Left lung (tissue), 4 donors: ENCODE measurements at regions not wholly inside any gene's neighbourhood (a gene's known extent, or its start where the extent isn't known, plus 50 kb on each side); places are given as distances from the start of the nearest gene placed in this dataset.

ENCODE experiments used
- ATAC-seq: fragments of 200-7000 bp; cut with Tn5 transposase; one replicate; pipeline ENCODE4 v1.9.1; 2020; ENCODE audit warnings: moderate library complexity
- DNase-seq, 4 donors: peaks; one replicate each; pipeline ENCODE4 v3.0.0-alpha.2; 2013 to 2020
- H3K27ac ChIP-seq, 2 donors: fragments of 200-600 bp; sonication (generic) in 1 of 2; one replicate each; pipeline versions ENCODE4 v1.5.0 to v1.8.0; 2020 to 2021
- H3K27me3 ChIP-seq, 2 donors: fragments of 200-600 bp; sonication (generic) in 1 of 2; one replicate each; pipeline versions ENCODE4 v1.5.0 to v1.8.0; 2020 to 2021
- H3K36me3 ChIP-seq, 2 donors: fragments of 200-600 bp; sonication (generic) in 1 of 2; one replicate each; pipeline versions ENCODE4 v1.5.0 to v1.8.0; 2020 to 2021
- H3K4me1 ChIP-seq, 2 donors: fragments of 200-600 bp; one replicate each; pipeline ENCODE4 v1.8.0; 2021
- H3K4me3 ChIP-seq, 2 donors: fragments of 200-600 bp; sonication (generic) in 1 of 2; one replicate each; pipeline versions ENCODE4 v1.5.0 to v1.8.0; 2020 to 2021; ENCODE audit warnings: mild to moderate bottlenecking in 1 of 2
- H3K9me3 ChIP-seq, 2 donors: fragments of 200-600 bp; sonication (generic) in 1 of 2; one replicate each; pipeline versions ENCODE4 v1.5.0 to v1.8.0; 2020 to 2021
- intact Hi-C, 2 donors: fragments of 100-400 bp; cut with DNase I; formaldehyde crosslinking; loops; one replicate each; pipeline versions ENCODE4 v1.11.2 to v1.14.2; 2022
- TF ChIP-seq, protein P1 (sequence below), 2 donors: fragments of 200-600 bp; sonication (generic) in 1 of 2; IDR thresholded peaks; one replicate each; pipeline versions ENCODE4 v1.5.0 to v1.8.0; 2021; ENCODE audit warnings: antibody characterized with exemption in 2 of 2
- donor health status: DM: no; HTN: yes; CAD: no.
- donor health status: DM: no; HTN: no; CAD: no.

DNA sequence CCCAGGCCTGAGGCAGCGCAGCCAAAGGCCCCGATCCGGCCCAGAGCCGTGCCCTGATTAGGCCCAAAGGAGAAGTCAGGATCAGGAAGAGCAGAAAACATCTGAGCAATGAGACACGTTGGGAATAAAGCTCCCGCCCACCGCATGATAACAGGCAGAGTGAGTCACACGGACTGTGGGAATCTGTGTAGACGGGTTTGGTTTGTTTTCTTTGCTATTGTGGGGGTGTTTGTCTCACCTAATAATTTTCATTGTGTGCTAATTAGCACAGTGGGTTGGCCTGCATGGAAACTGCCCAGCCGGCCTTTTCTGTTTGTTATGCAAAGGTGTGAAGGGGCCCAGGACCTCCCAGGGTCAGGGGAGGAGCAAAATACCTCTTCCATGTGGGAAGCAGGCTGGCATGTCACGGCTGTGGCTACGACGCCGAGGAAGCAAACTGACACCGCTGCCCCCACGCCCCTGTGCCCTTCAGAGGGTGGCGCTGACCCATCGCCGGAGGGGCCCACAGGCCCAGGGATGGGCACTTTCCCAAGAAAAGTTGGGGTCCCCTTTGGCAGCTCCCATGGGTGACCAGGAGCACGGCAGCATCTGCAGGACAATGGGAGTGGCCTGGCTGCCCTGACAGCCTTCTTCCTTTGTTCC lies 68.4 kb upstream of the CTDP1 start:
- DNase-seq (peak in 1 of 4 donors; percentile 34), ATAC-seq (peak; percentile 63)
- Histone ChIP-seq H3K4me3 (no peak overlapping the region), H3K27ac (no peak overlapping the region), H3K9me3 (no peaks in the 10 kb centered on the region), H3K27me3 (peaks cover 0 to 67% of the 10 kb centered on the region in 2 donors), H3K36me3 (no peaks in the 10 kb centered on the region), H3K4me1 (no peaks in the 10 kb centered on the region)
- TF ChIP-seq, protein P1, sequence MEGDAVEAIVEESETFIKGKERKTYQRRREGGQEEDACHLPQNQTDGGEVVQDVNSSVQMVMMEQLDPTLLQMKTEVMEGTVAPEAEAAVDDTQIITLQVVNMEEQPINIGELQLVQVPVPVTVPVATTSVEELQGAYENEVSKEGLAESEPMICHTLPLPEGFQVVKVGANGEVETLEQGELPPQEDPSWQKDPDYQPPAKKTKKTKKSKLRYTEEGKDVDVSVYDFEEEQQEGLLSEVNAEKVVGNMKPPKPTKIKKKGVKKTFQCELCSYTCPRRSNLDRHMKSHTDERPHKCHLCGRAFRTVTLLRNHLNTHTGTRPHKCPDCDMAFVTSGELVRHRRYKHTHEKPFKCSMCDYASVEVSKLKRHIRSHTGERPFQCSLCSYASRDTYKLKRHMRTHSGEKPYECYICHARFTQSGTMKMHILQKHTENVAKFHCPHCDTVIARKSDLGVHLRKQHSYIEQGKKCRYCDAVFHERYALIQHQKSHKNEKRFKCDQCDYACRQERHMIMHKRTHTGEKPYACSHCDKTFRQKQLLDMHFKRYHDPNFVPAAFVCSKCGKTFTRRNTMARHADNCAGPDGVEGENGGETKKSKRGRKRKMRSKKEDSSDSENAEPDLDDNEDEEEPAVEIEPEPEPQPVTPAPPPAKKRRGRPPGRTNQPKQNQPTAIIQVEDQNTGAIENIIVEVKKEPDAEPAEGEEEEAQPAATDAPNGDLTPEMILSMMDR (IDR thresholded peaks at IDR 0.05), result no peak
- intact Hi-C loops, result no loop called here

GRCh38 chr18:79612291-79613108 lies 67.1 kb upstream of the CTDP1 start:
- Histone ChIP-seq H3K36me3 (no peaks in the 10 kb centered on the region), H3K4me3 (no peak overlapping the region), H3K4me1 (no peaks in the 10 kb centered on the region), H3K27ac (no peak overlapping the region), H3K9me3 (no peaks in the 10 kb centered on the region), H3K27me3 (peaks cover 0 to 65% of the 10 kb centered on the region in 2 donors)
- intact Hi-C loops, result no loop called here
- no peak for DNase-seq
- TF ChIP-seq, protein P1 (IDR thresholded peaks at IDR 0.05), result no peak
- no peak for ATAC-seq

- H3K4me3 ChIP-seq, result no peak overlapping the region
- TF ChIP-seq, protein P1 (IDR thresholded peaks at IDR 0.05), result no peak
- peaks cover 0 to 65% of the 10 kb centered on the region in 2 donors for H3K27me3 ChIP-seq
- DNase-seq (peak in 2 of 4 donors; percentile 19 to 69), ATAC-seq (no peak)
- H3K36me3 ChIP-seq, result no peaks in the 10 kb centered on the region
- no peak overlapping the region for H3K27ac ChIP-seq
- no peaks in the 10 kb centered on the region for H3K9me3 ChIP-seq
- H3K4me1 ChIP-seq, result no peaks in the 10 kb centered on the region
- intact Hi-C loops, result no loop called here
Observed at GRCh38 chr18:79613186-79613931, 66.2 kb upstream of the CTDP1 start.

GRCh38 chr18:79614211-79614955 lies 65.2 kb upstream of the CTDP1 start:
- intact Hi-C loops, result no loop called here
- peak in 2 of 4 donors; percentile 15 to 61 for DNase-seq
- no peak overlapping the region for H3K27ac ChIP-seq
- peaks cover 0 to 55% of the 10 kb centered on the region in 2 donors for H3K27me3 ChIP-seq
- no peak overlapping the region for H3K4me3 ChIP-seq
- H3K9me3 ChIP-seq, result no peaks in the 10 kb centered on the region
- ATAC-seq, result no peak
- TF ChIP-seq, protein P1 (IDR thresholded peaks at IDR 0.05), result no peak
- no peaks in the 10 kb centered on the region for H3K36me3 ChIP-seq
- no peaks in the 10 kb centered on the region for H3K4me1 ChIP-seq
